T-helper 1 cell (primary cell): ENCODE measurements at regions not wholly inside any gene's neighbourhood (a gene's known extent, or its start where the extent isn't known, plus 50 kb on each side); places are given as distances from the start of the nearest gene placed in this dataset.
"Not testable (repeated sequence)": the region's sequence is repeated elsewhere in the genome, so short reads cannot be mapped to it uniquely, and the experiment has no call there.

ENCODE experiments used
- DNase-seq, 5 donors: peaks; one replicate each; pipeline ENCODE4 v3.0.0-alpha.2; 2012 to 2020

DNA sequence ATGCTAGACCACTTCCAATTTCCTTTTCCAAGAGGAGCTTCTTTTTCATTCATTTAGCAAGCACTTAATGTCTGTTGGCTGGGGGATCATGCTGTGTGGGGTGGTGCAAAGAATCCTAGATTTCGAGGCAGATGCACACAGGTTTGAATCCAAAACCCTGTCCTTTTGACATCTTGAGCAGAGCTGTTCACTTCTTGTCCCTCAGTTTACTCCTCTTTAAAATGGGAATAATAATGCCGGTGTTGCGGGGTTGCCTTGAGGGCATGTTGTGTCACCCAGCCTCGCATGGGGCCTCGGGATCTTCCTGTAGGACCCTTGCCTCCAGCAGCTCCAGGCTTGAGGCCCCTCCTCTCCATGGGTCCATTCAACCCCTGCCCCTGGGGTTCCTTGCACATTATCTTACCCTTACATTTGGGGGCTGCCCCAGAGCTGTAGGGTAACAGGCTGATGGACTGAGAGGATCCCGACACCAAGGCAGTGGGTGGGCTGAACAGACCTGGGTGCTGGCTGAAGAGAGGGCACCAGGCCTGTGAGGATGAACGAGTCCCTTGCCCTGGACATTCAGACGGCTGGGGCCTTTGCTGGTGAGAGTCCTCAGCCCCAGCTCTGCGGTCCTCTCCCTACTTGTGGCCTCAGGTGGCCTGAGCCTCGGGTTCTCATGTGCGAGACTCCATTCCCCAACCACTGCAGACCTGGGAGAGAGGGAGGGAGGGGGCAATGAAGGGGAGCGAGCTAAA lies 145.8 kb downstream of the BARX1 start:
- no peak for DNase-seq

DNA sequence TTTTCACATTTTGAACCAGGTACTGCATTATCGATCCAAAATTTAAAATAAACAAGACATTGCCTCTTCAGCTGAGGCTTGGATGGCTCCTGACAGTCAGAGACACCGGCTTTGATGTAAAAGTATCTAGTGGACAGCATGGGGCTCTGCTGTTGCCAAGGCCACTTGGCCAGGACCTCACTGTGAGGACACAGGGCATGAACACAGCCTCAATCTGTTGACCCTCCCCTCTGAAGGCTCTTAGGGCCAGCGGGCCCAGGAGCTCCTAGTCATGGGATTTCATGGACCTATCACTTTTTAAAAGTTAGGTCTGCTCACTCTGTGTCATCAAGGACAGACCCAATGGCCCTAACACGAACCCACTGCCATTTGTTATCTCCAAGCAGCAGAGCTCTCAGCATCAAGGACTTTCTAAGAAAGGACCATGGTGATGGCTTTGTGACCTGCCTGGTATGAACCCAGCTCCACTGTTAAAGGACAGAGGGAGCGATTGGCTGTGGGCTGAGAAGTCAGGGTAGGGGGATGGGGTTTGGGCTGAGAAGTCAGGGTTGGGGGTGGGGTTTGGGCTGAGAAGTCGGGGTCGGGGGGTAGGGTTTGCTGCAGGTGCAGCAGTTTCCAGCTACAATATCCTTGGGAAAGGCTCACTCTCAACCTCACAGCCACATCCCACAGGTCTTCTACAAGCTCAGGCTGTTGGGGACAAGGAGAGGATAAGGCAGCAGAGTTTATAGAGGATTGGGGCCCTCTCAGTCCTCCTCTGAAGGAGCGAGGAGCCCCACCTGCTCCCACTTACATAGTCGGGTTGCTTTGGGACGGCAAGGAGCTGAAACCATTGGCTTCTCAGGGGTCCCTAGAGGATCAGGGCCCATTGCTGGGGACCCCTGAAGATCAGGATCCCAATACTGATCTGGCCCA lies 146.8 kb downstream of the BARX1 start:
- DNase-seq, result no peak

DNA sequence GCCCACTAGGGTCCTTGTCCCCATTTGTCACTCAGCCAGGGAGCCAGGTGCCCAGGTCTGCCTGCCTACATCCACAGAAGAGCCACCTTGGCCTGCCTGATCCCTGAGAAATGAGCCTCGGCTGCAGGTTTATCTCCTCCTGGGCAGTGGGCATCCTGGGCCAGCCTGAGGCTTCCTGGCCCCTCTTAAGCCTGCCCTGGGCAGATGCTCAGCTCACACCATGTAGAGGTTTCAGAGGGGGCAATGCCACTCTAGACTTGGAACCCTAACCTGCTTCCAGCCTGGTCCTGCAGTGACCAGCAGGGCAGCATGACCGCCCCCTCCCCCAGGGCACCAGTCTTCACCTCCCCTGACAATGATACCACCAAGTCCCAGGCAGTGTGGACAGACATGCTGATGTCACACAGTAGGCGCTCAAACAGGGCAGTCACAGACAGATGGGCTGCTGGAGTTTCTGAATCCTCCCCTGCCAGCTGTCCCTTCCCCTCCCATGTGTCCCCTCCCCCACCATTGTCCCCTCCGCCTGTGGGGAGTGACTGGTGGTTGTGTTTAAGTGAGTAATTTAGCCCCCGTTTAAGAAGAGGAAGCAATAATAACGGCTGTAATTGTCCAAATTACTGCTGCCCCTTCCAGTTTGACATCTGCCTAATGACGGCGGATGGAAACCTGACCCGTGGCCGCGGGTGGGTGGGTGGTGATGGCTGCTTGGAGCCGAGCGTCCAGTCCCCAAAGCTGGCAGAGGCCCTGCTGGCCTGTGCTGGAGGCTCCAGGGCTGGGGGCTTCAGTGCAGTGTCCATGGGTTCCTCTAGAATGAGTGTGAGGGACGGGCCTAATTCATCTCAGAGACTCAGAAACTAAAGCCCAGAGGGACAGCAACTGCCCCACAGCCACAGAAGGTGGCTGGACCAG lies 147.7 kb downstream of the BARX1 start:
- DNase-seq, result no peak

DNA sequence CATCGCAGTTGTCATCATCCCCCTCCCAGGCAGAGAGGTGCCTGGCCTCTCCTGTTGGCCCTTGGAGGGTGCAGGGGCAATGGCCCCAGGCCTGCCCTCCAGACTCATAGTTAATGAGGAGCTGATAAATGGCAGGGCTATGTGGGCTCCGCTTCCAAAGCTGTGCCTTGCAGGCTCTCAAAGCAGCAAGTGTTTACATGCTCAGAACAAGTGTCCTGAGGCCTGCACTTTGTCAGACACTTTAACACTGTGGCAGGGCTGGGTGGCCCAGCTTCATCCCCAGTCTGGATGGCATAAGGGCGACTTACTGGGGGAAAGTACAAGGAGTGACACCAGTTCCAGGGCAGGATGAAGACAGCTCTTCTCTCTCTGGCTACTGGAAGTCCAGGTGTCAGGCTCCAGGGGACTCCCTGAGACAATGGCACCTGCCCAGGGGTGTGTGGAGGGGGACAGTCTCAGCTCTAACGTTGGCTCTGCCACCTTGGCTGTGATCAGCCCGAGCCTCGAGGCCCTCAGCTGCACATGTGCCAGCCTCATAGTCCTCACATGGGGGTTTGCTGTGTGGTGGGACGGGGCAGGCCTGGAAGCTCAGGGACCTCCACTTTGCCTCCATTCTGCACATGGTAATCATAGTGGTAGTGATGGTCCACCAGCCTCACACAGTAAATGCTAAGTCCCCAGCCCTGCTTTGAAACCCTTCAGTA lies 153.4 kb downstream of the BARX1 start:
- DNase-seq, result no peak

DNA sequence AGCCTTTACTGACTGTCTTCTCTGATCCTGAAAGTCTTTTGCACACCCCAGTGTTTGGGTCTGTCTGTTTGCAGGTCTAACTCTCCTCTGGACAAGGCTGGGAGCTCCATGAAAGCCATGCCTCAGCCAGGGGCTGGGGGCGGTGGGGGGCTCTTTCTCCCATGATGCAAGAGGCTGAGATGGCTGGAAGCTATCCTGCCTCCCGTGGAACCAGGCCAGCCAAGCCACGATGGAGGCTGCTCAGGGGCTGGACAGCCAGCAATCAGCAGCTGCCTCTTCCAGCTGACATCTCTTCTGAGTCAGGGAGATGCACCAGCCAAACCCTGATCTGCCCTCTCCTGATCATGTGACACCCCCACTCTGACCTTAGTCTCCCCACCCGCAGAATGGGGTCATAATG lies 154.0 kb downstream of the BARX1 start:
- no peak for DNase-seq

DNA sequence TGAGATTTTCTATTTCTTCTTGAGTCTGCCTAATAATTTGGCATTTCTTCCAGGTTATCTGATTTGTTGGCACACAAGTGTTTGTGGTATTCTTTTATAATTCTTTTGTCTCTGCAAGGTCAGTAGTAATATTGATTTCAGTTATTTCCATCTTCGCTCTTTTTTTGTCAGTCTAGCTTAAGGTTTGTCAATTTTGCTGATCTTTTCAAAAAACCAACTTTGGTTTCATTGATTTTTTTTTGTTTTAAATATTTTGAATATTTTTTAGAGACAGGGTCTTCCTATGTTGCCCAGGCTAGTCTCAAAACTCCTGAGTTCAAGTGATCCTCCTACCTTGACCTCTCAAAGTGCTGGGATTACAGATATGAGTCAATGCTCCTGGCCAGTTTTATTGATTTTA lies 162.8 kb downstream of the BARX1 start:
- no peak for DNase-seq

DNA sequence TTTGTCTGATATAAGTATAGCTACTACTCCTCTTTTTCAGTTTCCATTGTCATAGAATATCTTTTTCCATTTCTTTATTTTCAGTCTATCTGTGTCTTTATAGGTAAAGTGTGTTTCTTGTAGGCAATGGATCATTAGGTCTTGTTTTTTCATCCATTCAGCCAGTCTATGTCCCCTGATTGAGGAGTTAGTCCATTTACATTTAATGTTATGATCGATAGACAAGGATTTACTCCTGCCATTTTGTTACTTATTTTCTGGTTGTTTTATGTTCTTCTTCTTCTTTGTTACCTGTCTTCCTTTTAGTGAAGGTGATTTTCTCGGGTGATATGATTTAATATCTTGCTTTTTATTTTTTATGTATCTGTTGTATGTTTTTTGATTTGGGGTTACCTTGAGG lies 169.0 kb downstream of the BARX1 start:
- DNase-seq, result no peak

DNA sequence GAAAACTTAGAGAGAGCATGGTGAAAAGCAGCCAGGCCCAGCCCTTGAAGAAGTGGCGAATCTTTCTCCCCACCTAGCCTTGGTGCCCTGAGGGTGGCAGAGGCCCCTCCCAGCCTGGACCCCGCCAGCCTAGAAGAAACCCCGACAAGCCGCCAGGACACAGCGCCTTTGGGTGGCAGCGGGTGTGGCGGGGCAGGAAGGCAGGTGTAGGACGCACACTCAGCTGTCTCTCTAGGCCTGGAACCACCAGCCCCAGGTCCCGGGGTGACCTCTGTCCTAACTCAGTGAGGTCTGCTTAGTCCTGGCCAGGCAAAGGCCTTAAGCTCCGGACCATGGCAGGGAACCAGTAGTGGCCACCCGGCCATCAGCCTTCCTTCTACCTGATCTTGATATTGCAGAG lies 178.3 kb downstream of the BARX1 start:
- no peak for DNase-seq

DNA sequence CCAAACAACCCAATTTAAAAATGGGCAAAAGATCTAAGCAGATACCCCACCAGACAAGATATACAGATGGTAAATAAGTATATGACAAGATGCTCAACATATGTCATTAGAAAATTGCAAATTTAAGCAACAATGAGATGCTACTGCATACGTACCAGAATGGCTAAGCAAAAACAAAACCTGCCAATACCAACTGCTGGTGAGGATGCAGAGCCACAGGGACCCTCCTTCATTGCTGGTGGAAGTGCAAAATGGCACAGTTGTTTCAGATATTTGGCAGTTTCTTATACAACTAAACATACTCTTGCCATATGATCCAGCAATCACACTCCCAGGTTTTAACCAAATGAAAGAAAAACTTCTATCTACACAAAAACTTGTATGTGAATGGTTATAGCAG lies 178.9 kb downstream of the BARX1 start:
- no peak for DNase-seq

DNA sequence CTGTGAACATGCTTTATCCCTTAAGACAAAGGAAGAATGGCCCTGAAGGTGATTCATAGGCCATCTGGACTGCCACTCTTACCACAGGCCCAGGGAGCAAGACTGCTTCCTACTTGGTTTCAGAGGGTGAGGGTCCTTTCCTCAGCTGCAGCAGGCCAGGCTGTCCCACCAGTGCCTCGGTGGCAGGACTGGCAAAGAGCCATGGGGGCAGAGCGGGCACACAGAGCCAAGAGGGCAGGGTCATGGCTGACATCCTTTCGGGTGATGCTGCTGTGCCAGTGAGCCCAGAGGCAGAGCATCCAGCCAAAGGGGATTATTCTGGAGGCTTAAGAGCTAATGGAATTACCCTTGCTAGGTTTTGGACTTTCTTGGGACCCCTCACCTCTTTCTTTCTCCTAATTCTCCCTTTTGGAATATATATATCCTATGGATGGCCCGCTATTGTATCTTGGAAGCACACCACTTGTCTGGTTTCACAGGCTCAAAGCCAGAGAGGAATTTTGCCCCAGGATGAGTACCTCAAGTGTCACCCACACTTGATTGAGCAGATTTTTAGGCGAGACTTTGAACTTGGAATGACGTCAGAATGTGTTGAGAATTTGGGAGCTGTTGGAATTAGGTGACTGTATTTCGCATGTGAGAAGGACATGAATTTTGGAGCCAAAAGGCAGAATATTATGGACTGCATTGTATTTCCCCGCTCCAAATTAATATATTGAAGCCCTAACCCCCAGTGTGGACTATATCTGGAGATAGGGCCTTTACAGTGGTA lies 180.6 kb downstream of the BARX1 start:
- DNase-seq, result no peak

DNA sequence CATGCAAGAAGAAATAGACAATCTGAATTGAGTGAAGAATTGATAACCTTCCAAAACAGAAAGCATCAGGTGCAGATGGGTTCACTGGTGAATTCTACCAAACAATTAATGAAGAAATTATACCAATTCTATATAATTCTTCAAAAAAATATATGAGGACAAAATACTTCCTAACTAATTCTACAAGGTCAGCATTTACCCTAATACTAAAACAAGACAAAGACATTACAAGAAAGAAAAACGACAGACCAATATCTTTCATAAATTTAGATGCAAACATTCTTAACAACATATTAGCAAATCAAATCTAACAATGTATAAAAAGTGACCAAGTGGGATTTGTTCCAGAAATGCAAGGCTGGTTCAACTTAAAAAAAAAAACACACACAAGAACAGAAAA lies 183.9 kb downstream of the BARX1 start:
- DNase-seq, result no peak

DNA sequence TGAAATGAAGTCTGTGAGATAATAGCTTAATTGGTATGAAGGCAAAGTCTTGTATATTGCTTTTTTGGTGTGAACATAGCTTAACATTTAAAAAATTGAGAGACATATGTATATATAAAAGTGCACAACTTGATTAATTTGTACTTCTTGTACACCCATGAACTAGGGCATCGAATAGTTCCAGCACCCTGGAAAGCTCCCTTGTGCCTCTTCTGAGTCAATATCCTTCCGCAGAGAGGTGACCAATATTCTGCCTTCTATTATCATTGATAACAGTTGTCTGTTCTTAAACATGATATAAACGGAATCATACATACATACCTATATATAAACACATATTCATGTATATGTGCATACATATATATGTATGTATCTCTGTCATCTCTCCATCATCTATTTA lies 185.4 kb downstream of the PHF2 start:
- DNase-seq, result no peak

DNA sequence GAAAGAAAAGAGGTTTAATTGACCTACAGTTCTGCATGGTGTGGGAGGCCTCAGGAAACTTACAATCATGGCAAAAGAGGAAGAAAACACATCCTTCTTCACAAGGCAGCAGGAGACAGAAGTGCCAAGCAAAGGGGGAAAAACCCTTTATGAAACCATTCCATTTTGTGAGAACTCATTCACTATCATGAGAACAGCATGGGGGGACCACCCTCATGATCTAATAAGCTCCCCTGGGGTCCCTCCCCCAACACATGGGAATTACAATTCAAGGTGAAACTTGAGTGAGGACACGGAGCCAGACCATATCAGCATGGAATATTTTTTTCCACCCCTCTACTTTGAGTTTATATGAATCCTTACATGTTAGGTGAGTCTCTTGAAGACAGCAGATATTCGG lies 173.7 kb downstream of the PHF2 start:
- DNase-seq, result no peak

DNA sequence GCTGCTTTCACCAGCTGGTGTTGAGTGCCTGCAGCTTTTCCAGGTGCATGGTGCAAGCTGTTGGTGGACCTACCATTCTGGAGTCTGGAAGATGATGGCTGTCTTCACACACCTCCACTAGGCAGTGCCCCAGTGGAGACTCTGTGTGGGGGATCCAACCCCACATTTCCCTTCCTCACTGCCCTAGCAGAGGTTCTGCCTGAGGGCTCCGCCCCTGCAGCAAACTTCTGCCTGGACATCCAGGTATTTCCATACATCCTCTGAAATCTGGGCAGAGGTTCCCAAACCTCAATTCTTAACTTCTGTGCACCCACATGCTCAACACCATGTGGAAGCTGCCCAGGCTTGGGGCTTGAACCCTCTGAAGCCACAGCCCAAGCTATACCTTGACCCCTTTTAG lies 172.4 kb downstream of the PHF2 start:
- not testable (repeated sequence) for DNase-seq

DNA sequence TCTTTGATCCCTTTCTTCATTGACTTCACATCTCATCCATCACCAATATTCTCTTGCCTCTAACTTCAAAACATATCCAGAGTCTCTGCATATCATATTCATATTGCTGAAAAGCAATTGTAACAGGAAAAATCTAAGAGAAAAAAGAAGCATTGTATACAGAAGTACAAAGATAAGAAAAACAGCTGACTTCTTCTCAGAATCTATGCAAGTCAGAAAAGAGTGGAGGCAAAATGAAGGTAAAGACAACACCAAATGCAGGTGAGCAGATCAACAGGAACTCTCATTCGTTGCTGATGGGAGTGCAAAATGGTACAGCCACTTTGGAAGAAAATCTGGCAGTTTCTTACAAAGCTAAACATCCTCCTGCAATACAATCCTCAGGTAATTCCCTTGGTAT lies 155.6 kb downstream of the PHF2 start:
- DNase-seq, result no peak

DNA sequence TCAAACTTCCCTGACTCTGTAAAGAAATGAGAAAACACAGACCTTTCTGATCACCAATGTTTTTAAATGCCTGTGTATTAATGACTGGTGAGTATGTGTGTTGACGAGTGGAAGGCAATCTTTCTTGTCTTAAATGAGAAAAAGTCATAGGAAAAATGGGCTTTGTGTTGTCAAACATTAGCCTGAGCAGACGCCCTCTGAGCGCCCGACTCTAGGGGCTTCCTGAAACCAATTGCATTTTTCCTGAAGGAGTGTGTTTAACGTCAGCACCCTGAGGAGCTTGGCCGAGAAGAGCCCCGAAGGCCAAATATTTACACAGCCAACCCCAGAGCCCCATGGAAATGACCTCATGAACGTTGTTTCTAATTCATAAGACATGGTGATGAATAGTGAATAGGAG lies 154.3 kb downstream of the PHF2 start:
- no peak for DNase-seq

DNA sequence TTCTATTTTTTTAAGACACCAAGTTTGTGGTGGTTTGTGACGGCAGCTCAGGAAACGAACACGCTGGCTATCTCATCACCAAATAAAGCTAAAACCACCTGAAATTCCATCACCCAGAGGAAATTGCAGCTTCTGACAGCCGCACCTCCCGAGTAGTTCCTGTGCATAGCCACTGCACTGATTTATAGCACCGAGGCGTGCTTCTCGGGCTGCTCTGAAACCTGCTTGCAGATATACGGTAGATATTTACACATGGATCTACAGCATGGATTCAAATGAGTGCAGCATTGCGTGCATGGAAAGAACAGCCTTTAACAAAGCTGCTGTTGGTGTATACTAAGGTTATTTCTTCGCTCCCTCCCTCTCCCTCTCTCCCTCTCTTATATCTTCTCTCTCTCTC lies 153.8 kb downstream of the PHF2 start:
- no peak for DNase-seq
